GM21360 (cell line): ENCODE measurements at regions not wholly inside any gene's neighbourhood (a gene's known extent, or its start where the extent isn't known, plus 50 kb on each side); places are given as distances from the start of the nearest gene placed in this dataset.
"Not testable (repeated sequence)": the region's sequence is repeated elsewhere in the genome, so short reads cannot be mapped to it uniquely, and the experiment has no call there.

ENCODE experiments used
- ATAC-seq: cut with Tn5 transposase; IDR thresholded peaks from one replicate; pipeline ENCODE4 v1.9.1; 2021; ENCODE audit warnings: mild to moderate bottlenecking, moderate library complexity; ENCODE audit not compliant: unreplicated experiment

DNA sequence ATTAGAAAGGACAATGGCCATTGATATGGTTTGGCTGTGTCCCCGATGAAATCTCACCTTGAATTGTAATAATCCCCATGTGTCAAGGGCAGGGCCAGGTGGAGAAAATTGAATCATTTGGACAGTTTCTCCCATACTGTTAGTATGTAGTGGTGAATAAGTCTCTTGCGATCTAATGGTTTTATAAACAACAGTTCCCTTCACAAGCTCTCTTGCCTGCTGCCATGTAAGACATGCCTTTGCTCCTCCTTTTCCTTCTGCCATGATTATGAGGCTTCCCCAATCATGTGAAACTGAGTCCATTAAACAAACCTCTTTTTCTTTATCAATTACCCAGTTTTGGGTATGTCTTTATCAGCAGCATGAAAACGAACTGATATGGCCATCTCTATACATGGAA, 302.7 kb downstream of the SFMBT2 start:
- no peak for ATAC-seq

DNA sequence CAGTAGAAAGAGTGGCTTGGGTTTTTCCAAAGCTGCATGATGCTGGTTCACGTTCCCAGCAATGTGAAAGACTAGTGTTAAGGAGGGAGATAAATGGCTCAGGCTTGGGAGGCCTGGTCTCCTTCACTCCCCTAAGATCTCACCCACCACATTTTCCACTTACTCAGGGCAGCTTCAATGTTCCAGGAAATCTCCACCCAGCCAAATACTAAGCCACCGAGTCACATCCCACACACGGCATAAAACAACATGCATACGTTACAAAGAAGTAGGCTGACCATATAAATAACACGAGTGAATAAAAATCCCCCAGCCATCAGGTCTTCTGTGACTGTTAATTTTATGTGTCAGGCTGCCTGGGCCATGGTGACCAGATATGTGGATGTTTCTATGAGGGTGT, 303.5 kb downstream of the SFMBT2 start:
- no peak for ATAC-seq

DNA sequence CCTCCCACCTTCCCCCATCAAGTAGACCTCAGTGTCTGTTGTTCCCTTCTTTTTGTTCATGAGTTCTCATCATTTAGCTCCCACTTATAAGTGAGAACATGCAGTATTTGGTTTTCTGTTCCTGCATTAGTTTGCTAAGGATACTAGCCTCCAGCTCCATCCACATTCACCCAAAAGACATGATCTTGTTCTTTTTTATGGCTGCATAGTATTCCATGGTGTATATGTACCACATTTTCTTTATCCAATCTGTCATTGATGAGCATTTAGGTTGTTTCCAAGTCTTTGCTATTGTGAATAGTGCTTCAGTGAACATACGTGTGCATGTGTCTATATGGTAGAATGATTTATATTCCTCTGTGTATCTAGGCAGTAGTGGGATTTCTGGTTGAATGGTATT, 306.5 kb downstream of the SFMBT2 start:
- not testable (repeated sequence) for ATAC-seq

DNA sequence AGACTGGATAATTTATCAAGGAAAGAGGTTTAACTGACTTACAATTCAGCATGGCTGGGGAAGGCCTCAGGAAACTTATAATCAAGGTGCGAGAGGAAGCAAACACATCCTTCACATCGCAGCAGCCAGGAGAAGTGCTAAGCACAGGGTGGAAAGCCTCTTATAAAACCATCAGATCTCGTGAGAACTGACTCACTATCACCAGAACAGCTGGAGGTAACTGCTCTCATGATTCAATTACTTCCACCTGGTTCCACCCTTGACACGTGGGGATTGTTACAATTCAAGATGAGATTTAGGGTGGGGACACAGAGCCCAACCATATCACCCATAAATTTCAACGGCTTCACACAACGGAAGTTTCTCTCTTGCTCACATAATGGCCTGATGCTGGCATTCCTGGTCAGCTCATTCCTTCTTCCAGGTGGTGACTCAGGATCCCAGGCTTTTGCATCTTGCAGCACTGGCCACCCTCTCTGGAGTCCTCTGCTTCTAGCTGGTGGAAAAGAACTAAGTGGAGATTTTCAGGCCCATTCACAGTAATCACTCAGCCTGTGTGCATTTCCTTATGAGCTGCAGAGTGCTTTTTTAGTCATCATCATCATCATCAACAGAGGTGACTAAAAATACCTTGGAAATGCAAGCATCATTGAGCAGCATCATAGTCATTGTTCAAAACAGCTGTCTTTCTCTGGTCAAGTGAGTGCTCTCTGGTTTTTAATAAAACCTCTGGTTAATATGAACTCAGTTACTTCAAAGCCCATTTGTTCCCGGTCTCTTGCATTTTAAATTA, 308.1 kb downstream of the SFMBT2 start:
- peak; percentile 73 for ATAC-seq

DNA sequence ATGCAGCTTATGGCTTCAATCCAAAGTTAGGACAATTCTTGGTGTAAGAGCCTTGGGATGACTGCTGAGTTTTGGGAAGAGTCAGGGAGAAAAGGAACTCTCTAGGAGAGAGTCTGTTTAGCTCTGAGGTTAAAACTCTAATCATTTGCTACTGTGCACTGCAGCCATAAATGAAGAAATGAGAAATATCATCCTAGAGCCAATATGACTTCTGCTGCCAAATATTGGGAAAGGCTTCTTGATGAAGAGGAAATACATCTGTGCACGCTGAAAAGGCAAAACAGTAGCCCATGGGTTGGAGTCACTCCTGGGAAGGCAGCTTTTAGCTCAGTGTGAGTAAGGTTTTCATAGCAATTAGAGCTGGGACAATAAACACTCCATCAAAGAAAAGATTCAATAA, 308.8 kb downstream of the SFMBT2 start:
- ATAC-seq: no peak

DNA sequence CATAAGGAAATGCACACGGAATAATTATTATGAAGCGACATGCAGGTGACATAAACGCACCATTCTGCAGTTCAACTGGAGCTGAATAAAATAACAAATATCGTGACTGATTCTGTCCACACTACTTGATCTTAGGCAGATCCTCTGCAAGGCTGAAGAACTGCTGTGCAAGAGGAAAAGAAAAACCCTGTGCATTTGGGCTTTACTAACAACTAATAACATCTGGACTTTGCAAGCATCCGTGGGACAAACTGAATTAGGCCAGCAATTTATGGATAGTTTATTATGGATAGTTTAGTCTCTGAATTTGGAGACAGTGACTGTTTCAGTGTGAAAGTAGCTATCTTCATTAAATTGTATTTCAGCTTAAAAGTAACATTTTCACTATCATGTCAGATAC, 309.4 kb downstream of the SFMBT2 start:
- ATAC-seq: no peak

DNA sequence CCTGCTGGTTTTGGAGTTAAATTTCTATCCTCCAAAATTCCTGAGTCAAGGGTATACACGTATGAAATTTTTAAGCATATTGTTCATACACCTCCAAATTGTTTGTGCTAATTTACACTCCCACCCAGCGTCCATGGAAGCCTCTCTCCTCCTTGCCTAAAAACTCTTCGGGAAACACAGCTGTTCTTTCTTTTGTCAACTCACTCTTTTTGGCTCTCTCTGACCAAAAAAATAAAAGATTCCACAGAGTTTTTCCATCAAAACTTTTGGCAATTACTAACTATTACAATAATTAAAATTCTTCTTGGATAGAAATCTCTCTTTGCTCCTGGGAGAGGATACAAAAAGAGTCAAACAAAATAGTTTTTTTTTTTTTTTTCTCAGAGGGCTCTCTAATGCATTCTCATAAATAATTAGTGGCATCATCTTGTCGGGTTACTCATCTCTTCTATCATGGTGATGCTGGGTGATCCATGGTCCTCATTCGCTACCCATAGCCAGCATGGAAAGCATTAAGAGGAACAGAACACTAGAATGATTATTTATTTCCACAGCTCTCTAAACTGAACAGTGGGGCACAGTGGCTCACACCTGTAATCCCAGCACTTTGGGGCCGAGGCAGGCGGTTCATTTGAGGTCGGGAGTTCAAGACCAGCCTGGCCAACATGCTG, 310.7 kb downstream of the SFMBT2 start:
- ATAC-seq: no peak

DNA sequence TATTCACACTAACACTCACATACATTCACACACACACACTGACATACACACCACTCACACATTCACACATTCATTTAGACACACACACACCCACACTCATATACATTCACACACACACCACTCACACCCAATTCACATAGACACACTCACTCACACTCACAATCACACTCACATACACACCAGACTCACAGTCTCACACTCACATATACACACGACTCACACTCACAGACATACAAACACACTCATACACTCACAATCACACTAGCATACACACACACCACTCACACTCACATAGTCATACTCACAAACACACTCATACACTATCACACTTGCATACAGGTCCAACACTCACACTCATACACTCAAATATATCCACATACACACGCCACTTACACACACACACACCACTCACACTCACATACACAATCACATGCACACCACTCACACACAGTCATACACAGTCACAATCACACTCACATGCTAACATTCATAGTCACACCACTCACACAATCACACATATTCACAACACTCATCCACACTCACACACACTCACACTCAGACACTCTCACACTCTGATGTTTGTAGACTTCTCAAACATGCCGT, 312.6 kb downstream of the SFMBT2 start:
- ATAC-seq: no peak

DNA sequence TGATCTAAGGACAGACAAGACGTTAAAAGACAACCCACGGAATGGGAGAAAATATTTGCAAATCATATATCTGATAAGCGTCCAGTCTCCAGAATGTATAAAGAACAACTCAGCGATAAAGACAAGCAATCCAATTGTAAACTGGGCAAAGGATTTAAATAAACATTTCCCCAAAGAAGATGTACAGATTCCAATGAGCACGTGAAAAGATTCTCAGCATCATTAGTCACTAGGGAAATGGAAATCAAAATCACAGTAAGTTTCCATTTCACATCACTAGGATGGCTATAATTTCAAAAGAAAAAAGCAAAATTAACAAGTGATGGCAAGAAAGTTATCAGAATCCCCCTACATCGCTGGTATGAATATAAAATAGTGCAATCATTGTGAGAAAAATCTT, 316.1 kb downstream of the SFMBT2 start:
- ATAC-seq: no peak

DNA sequence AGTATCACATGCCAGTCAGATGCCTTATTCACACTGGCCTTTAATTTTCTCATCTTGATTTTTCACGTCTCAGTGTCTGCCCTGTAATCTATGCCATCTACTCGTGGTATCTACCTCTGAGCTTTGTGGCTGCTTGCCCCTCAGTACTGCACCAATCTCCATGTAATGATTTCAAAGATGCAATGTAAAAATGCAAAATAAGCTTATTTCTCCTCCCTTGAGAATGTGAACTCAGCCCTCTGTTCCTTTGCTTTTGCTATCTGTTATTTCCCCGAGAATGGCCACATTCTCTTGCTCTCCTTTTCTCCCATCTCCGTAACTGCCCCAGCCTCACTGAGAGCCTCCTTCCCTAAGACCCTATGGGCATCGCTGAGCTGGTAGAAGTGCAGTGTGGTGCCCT, 317.5 kb downstream of the SFMBT2 start:
- ATAC-seq: no peak

DNA sequence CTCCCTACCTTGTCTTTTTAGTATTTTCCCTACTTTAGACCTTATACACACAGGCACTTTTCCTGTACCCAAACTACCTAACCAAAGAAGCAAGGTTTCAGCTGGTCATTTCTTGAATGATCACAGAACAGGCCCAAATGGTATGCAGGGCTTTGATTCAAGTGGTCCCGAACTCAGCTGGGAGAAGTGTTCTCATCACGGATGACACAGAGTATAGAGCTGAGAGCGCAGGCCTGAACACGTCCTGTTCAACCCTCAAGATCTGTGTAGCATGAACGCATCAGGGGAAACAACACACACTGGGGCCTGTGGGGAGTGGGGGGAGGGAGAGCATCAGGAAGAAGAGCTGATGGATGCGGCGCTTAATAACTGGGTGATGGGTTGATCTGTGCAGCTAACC, 318.2 kb downstream of the SFMBT2 start:
- no peak for ATAC-seq

DNA sequence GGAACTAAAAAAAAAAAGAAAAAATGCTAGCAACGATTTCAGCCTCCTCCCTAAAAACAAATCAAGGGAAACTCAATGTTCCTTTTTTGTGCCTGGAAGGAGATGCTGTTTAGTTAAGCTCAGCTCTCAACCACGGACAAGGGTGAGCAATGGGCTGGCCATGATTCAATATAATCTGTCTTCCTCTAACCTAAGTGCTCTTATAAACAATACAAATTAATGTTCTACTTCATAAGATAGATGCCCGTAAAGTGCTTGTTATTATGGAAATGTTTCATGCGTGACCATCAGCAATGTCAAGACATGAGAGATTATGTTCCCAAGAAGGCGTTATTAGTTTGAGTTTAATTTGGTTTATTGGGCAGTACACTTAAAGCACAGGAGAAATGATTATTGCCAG, 320.3 kb downstream of the SFMBT2 start:
- ATAC-seq: no peak

DNA sequence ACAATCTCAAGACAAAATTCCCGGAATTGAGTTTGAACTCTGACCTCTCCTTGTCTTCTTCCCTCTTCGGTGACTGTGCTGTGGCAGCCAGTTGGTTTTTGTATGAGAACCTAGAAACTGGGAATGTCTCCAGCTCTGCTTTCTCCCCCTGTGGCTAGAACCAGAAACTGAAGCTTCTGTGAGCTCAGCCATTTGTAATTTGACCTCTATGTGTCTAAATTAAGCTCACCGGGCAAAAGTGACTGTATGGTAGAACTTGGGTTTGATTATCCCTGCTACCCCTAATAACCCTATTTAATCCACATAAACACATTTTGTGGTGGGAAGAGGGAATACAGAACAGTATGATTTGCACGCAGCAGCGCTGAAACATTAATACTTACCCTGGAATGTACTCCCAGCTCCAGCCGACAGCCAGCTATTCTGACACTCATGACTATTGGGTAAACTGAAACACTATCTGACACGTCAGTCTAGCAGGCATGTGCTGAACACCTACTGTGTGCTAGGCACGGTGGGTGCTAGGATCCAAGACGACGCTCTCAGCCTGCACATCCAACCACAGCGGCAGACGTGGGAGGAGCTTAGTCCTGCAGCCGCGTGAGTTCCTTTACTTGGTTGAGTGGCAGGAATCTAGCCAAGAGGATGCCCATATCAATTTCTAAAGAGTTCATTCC, 324.8 kb downstream of the SFMBT2 start:
- ATAC-seq: no peak

DNA sequence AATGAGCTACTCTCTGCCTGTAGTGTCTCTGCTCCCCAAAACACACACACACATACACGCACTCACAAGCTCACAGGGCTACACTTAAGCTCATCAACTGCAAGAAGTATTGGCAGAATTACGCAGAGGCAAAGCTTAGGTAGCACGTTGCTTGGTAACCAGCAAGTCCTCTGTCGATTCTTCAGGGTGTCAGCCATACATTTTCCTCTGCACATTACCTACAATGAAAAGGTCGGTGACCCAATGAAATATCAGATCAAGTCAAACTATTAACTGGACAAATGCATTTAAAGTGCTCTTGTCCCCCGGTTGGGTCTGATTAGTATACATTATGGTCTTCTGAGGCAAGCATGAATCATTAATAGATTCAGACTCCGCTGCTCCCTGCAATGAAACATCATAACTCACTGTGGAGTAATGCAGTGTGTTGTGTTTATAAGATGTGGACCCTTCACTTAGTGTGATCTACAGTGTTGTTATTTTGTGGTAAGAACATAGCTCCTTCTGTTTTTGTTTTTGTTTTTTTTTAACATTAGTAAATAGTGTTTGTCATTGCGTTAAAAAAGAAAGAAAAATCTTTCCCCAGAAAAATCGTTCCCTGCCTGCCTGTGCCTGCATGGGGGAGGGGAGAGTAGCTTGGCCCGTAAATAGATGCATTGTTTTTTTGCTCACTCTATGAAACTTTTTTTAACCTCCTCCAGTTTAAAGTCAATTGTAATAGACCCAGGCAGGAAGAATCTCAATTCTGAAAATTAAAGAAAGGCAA, 325.5 kb downstream of the SFMBT2 start:
- no peak for ATAC-seq

DNA sequence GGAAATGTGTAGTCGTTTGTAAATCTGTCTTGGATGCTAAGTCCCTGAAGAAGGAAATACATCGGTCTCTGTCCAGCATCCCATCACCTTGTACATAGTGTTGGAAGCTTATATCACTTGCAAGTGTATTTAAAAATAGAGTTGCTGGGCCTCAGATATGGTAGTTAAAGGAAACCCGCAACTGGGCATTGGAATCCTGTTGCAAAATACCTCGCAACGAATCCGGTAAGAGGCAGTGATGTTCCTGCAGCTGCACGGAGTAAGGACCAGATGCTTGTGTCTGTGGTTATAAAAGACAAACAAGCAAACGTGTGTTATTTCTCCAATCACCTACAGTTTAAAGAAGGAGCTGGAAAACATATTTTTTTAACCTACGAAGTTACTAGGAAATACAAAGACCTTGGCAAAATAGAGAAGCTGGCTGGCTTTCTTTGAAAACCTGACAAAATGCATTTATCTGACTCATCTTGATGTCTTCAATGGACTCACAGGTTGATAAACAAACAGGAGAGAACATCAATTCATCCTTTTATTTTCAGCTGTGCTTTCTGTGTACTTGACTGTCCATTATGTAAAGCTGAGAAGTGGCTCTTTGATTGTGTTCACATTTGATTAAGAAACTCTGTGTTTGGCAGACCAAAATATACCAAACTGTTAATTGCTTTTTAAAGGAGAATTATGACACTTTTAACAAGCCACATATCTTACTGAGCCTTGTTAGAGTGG, 326.4 kb downstream of the SFMBT2 start:
- no peak for ATAC-seq

DNA sequence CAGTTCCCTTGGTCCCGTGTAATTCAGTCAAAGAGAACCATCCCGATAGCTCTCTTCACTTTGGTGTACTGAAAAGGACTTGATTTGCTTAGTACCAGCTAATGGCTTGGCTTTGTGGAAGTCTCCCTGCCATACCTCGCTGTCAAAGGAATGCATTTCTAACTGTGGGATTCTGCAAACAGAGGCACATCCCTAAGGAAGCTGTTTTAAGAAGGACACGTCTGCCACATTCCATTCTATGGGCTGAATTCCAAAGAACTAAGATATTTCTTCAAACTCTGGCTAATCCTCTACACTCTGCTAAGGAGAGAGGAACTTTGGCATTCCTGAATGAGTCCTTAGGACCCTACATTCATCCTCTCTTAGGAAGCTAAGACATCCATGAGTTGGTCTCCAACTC, 327.9 kb downstream of the SFMBT2 start:
- no peak for ATAC-seq

DNA sequence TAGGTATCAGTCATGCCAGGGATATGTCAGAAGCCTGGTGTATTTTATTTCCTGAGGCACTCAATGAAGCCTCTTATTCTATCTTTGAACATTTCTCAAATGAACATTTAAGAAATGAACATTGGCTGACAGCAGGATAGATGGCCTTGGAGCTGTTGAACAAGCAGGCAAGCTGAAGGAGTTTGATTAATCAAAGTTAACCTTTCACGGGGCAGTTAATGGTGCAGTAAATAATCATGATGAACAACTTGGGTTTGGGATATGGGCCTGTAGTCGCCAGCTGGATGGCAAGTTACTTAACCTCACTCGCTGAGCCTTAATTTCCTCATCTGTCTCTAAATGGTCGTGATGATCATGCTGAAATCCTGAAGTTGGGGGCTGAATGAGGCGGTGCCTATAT, 333.0 kb downstream of the SFMBT2 start:
- no peak for ATAC-seq

DNA sequence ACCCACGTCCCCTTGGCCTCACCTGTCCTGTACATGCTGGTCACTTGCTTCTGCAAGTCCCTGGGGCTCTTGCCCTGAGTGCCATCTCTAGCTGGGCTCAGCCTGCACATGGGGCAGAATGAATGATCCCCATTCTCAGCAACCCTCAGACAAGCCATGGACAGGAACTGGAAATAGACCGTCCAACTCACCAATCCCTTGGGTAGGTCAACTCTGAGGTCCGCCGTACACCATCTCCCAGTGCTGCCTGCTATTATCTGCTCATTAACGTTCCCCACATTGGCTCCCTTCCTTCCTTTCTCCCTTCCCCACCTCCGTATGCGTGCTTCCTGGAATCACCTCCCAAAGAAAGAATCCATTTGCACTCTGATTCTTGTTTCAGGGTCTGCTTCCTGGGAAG, 335.0 kb downstream of the SFMBT2 start:
- no peak for ATAC-seq

DNA sequence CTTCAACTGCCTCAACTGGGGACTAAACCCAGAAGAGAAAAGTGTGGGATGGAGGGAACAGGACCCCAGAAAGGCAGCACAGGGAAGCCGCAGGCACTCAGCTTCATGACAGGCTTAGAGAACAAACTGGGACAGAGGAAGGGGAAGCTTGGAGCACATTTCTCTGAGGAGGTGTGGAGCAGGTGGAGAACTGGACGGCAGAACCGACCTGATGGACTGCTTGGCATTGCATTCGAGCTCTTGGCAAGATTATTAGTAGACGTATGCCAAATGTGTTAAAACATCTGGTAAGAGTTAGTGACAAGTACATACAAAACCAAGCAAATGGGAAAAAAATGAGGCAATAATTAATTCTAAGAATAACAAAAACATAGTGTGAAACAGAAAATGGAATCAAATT, 335.7 kb downstream of the SFMBT2 start:
- no peak for ATAC-seq

DNA sequence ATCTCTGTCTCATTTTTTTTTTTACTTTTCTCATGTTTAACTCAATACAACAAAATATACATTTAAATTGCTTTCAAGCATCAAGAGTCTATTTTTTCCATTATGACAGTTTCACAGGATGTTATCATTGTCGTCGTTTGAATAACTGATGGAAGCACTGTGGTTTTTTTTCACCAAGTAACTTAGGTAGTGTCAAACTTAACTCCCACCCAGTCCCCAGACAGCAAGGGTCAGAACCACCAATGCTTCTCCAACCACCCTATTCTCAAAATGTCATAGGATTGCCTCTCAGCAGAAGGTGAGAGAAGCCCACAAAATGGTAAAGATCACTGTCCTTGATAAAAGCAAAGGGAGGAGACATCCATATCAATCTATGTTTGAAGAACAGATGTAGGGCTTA, 339.4 kb downstream of the SFMBT2 start:
- no peak for ATAC-seq
